ENCODE measurements at regions not wholly inside any gene's neighbourhood (a gene's known extent, or its start where the extent isn't known, plus 50 kb on each side); places are given as distances from the start of the nearest gene placed in this dataset.

GRCh38 chr13:104534847-104535246, 1468.6 kb upstream of the SLC10A2 start:
- TF ChIP-seq EZH2 (IDR thresholded peaks at IDR 0.05) (no peak), POLR2AphosphoS5 (IDR thresholded peaks at IDR 0.05; ENCODE audit: borderline replicate concordance, low read depth, low read length) (no peak)

All from SK-N-MC (cell line).